H9 (cell line): ENCODE measurements at regions not wholly inside any gene's neighbourhood (a gene's known extent, or its start where the extent isn't known, plus 50 kb on each side); places are given as distances from the start of the nearest gene placed in this dataset.

Experiments
- DNase-seq: peaks from one replicate; pipeline ENCODE4 v3.0.0-alpha.2; 2017
- H2AFZ ChIP-seq: one replicate; pipeline ENCODE4 v1.6.1; 2013; ENCODE audit warnings: mild to moderate bottlenecking, low read length, control low read depth, moderate library complexity
- H2AK5ac ChIP-seq: 2 replicates; pipeline ENCODE4 v1.6.1; 2013; ENCODE audit warnings: low read length, control low read depth, mixed read lengths; ENCODE audit not compliant: insufficient read length
- H2BK120ac ChIP-seq: one replicate; pipeline ENCODE4 v1.6.1; 2013; ENCODE audit warnings: low read depth, mild to moderate bottlenecking, low read length, control low read depth, inconsistent platforms; ENCODE audit not compliant: poor library complexity, severe bottlenecking
- H2BK12ac ChIP-seq: 2 replicates; pipeline ENCODE4 v1.6.1; 2013; ENCODE audit warnings: low read length, control low read depth, mixed read lengths, low read depth; ENCODE audit not compliant: insufficient read length
- H2BK15ac ChIP-seq: 2 replicates; pipeline ENCODE4 v1.6.1; 2013; ENCODE audit warnings: low read depth, low read length, control low read depth
- H2BK20ac ChIP-seq: one replicate; pipeline ENCODE4 v1.6.1; 2013; ENCODE audit warnings: low read depth, mild to moderate bottlenecking, low read length, control low read depth, inconsistent platforms; ENCODE audit not compliant: poor library complexity, severe bottlenecking
- H2BK5ac ChIP-seq: 2 replicates; pipeline ENCODE4 v1.6.1; 2013; ENCODE audit warnings: low read length, control low read depth, mixed read lengths; ENCODE audit not compliant: insufficient read length
- H3K14ac ChIP-seq: 2 replicates; pipeline ENCODE4 v1.6.1; 2013; ENCODE audit warnings: low read length, control low read depth; ENCODE audit not compliant: insufficient read depth
- H3K18ac ChIP-seq: 2 replicates; pipeline ENCODE4 v1.6.1; 2013; ENCODE audit warnings: low read depth, mild to moderate bottlenecking, mixed read lengths, low read length, control low read depth; ENCODE audit not compliant: insufficient read length
- H3K23ac ChIP-seq: 2 replicates; pipeline ENCODE4 v1.6.1; 2013; ENCODE audit warnings: low read length, control low read depth, mixed read lengths, low read depth; ENCODE audit not compliant: insufficient read length
- H3K23me2 ChIP-seq: 2 replicates; pipeline ENCODE4 v1.6.1; 2013; ENCODE audit warnings: low read depth, mild to moderate bottlenecking, mixed read lengths, low read length, control low read depth; ENCODE audit not compliant: insufficient read length, poor library complexity, severe bottlenecking
- H3K27ac ChIP-seq: 2 replicates; pipeline ENCODE4 v1.5.1; 2013; ENCODE audit warnings: low read length, control low read depth, mixed read lengths, low read depth; ENCODE audit not compliant: insufficient read length
- H3K27me3 ChIP-seq: 2 replicates; pipeline ENCODE4 v1.6.1; 2013; ENCODE audit warnings: low read length, control low read depth, inconsistent platforms; ENCODE audit not compliant: insufficient read depth
- H3K4ac ChIP-seq: 2 replicates; pipeline ENCODE4 v1.6.1; 2013; ENCODE audit warnings: low read depth, mild to moderate bottlenecking, control low read depth, inconsistent platforms, low read length, moderate library complexity
- H3K4me1 ChIP-seq: 2 replicates; pipeline ENCODE4 v1.6.1; 2013; ENCODE audit warnings: low read length, control low read depth, inconsistent platforms; ENCODE audit not compliant: insufficient read depth
- H3K4me2 ChIP-seq: 2 replicates; pipeline ENCODE4 v1.6.1; 2013; ENCODE audit warnings: low read length, control low read depth, mixed read lengths; ENCODE audit not compliant: insufficient read length, insufficient read depth
- H3K56ac ChIP-seq: 2 replicates; pipeline ENCODE4 v1.6.1; 2013; ENCODE audit warnings: low read depth, mild to moderate bottlenecking, mixed read lengths, low read length, control low read depth; ENCODE audit not compliant: insufficient read length
- H3K79me1 ChIP-seq: 2 replicates; pipeline ENCODE4 v1.6.1; 2013; ENCODE audit warnings: low read depth, mild to moderate bottlenecking, moderate library complexity, low read length, control low read depth, inconsistent platforms; ENCODE audit not compliant: insufficient read depth, poor library complexity, severe bottlenecking
- H3K79me2 ChIP-seq: 2 replicates; pipeline ENCODE4 v1.6.1; 2013; ENCODE audit warnings: low read length, control low read depth, inconsistent platforms; ENCODE audit not compliant: insufficient read depth
- H3K9ac ChIP-seq: 2 replicates; pipeline ENCODE4 v1.6.1; 2013; ENCODE audit warnings: low read length, control low read depth, mixed read lengths; ENCODE audit not compliant: insufficient read length; ENCODE audit errors: extremely low read depth
- H3K9me3 ChIP-seq: one replicate; pipeline ENCODE4 v1.6.1; 2013; ENCODE audit warnings: low read depth, low read length, inconsistent platforms; ENCODE audit not compliant: control insufficient read depth
- H3T11ph ChIP-seq: one replicate; pipeline ENCODE4 v1.6.1; 2013; ENCODE audit warnings: mild to moderate bottlenecking, low read length, control low read depth, inconsistent platforms
- H4K20me1 ChIP-seq: one replicate; pipeline ENCODE4 v1.6.1; 2013; ENCODE audit not compliant: control insufficient read depth, insufficient read length, insufficient read depth
- H4K5ac ChIP-seq: 2 replicates; pipeline ENCODE4 v1.6.1; 2013; ENCODE audit warnings: low read depth, mild to moderate bottlenecking, mixed read lengths, low read length, control low read depth; ENCODE audit not compliant: insufficient read length
- H4K8ac ChIP-seq: replicated peaks from 2 replicates; pipeline ENCODE4 v1.6.1; 2013; ENCODE audit warnings: low read length, control low read depth, mixed read lengths, low read depth; ENCODE audit not compliant: insufficient read length
- H4K91ac ChIP-seq: 2 replicates; pipeline ENCODE4 v1.6.1; 2013; ENCODE audit warnings: low read depth, mild to moderate bottlenecking, moderate library complexity, mixed read lengths, low read length, control low read depth; ENCODE audit not compliant: insufficient read length
- H3K27ac Mint-ChIP-seq, 3 experiments: 2 replicates in 2 of 3; 3 replicates in 1 of 3; pipeline ENCODE4 v1.8.0; 2020 to 2021; ENCODE audit warnings: mixed read lengths in 3 of 3, mild to moderate bottlenecking in 1 of 3, moderate library complexity in 1 of 3
- H3K27me3 Mint-ChIP-seq: 2 replicates; pipeline ENCODE4 v1.8.0; 2021; ENCODE audit warnings: low read depth, mild to moderate bottlenecking, moderate library complexity, mixed read lengths
- H3K36me3 Mint-ChIP-seq, 3 experiments: 2 replicates in 2 of 3; 3 replicates in 1 of 3; pipeline ENCODE4 v1.8.0; 2020 to 2021; ENCODE audit warnings: low read depth in 3 of 3, mixed read lengths in 3 of 3; ENCODE audit not compliant: insufficient read depth in 1 of 3
- H3K4me1 Mint-ChIP-seq, 2 experiments: 2 replicates each; pipeline ENCODE4 v1.8.0; 2020; ENCODE audit warnings: mixed read lengths in 2 of 2
- H3K4me3 Mint-ChIP-seq, 2 experiments: 2 replicates in 1 of 2; 3 replicates in 1 of 2; pipeline ENCODE4 v1.8.0; 2020 to 2021; ENCODE audit warnings: mild to moderate bottlenecking in 2 of 2, mixed read lengths in 2 of 2, moderate library complexity in 1 of 2
- H3K9me3 Mint-ChIP-seq, 2 experiments: 2 replicates in 1 of 2; 3 replicates in 1 of 2; pipeline ENCODE4 v1.8.0; 2020; ENCODE audit warnings: mild to moderate bottlenecking in 2 of 2, mixed read lengths in 2 of 2, moderate library complexity in 1 of 2
- WGBS: extraction: QIAGEN DNeasy Blood & Tissue Kit; methylation state at CpG from one replicate; pipeline ENCODE4 v1.1.7; 2013; ENCODE audit warnings: missing lambda C conversion rate, low lambda C conversion rate, mixed read lengths; ENCODE audit not compliant: insufficient read length; ENCODE audit errors: extremely low coverage; 5-methylcytosine and 5-hydroxymethylcytosine counted together
- TF ChIP-seq, protein P1 (sequence below): fragments of 200-600 bp; sonication (generic); conservative IDR thresholded peaks from 3 replicates; pipeline ENCODE4 v1.8.0; 2021; ENCODE audit warnings: antibody characterized with exemption, mild to moderate bottlenecking

DNA sequence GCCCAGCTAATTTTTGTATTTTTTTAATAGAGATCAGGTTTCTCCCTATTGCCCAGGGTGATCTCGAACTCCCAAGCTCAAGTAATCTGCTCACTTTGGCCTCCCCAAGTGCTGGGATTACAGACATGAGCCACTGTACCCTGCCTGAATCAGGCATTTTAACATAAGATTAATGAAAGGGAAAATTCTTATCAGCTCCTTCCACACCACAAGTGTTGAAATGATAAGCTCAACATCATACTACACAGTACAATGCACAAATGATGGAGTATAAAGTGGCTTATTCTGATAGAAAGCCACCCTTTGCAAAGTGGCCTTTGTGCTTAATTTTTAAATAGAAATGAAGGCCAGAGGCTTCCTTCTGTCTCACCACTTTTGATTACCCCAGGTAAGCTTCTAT is 71.3 kb upstream of the MCHR2 start:
- Mint-ChIP-seq H3K4me1 (no peaks in the 10 kb centered on the region), H3K27me3 (peaks cover 3% of the 10 kb centered on the region; the same call in 1 of the 2 replicates), H3K27ac (no peak overlapping the region), H3K36me3 (peaks cover 0 to 7% (median 0%) of the 10 kb centered on the region in 3 experiments; a peak in 2 of 7 replicates), H3K4me3 (no peak overlapping the region), H3K9me3 (peaks cover 6 to 7% of the 10 kb centered on the region in 2 experiments; a peak in 4 of 5 replicates)
- WGBS, result no CpG with 5 or more reads among the region's 1 CpG
- Histone ChIP-seq H2BK15ac (no peak overlapping the region), H3K9ac (no peak overlapping the region), H2BK120ac (no peak overlapping the region), H2AFZ (no peak overlapping the region), H3K27me3 (no peaks in the 10 kb centered on the region), H3K4me2 (no peak overlapping the region), H4K5ac (no peak overlapping the region), H3K23ac (no peak overlapping the region), H3K56ac (no peak overlapping the region), H3K79me1 (no peaks in the 10 kb centered on the region), H2BK20ac (no peak overlapping the region), H2AK5ac (no peak overlapping the region), H3K9me3 (no peaks in the 10 kb centered on the region), H3K4me1 (no peaks in the 10 kb centered on the region), H3K23me2 (no peaks in the 10 kb centered on the region), H3K27ac (no peak overlapping the region), H4K8ac (no peak overlapping the region), H4K20me1 (no peaks in the 10 kb centered on the region), H3K18ac (no peak overlapping the region), H3K79me2 (no peaks in the 10 kb centered on the region), H3K4ac (no peak overlapping the region), H3K14ac (no peak overlapping the region), H2BK12ac (no peak overlapping the region), H2BK5ac (no peak overlapping the region), H3T11ph (no peak overlapping the region), H4K91ac (no peak overlapping the region)
- TF ChIP-seq, protein P1, sequence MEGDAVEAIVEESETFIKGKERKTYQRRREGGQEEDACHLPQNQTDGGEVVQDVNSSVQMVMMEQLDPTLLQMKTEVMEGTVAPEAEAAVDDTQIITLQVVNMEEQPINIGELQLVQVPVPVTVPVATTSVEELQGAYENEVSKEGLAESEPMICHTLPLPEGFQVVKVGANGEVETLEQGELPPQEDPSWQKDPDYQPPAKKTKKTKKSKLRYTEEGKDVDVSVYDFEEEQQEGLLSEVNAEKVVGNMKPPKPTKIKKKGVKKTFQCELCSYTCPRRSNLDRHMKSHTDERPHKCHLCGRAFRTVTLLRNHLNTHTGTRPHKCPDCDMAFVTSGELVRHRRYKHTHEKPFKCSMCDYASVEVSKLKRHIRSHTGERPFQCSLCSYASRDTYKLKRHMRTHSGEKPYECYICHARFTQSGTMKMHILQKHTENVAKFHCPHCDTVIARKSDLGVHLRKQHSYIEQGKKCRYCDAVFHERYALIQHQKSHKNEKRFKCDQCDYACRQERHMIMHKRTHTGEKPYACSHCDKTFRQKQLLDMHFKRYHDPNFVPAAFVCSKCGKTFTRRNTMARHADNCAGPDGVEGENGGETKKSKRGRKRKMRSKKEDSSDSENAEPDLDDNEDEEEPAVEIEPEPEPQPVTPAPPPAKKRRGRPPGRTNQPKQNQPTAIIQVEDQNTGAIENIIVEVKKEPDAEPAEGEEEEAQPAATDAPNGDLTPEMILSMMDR, result no peak
- no peak for DNase-seq
